ENCODE measurements at regions not wholly inside any gene's neighbourhood (a gene's known extent, or its start where the extent isn't known, plus 50 kb on each side); places are given as distances from the start of the nearest gene placed in this dataset.
"Not testable (repeated sequence)": the region's sequence is repeated elsewhere in the genome, so short reads cannot be mapped to it uniquely, and the experiment has no call there.

- no peak for TF ChIP-seq CTCF (IDR thresholded peaks at IDR 0.05; ENCODE audit: unreplicated experiment)
- Mint-ChIP-seq H3K27ac (no peak overlapping the region), H3K4me1 (no peaks in the 10 kb centered on the region), H3K36me3 (no peaks in the 10 kb centered on the region), H3K4me3 (no peak overlapping the region), H3K9me3 (no peaks in the 10 kb centered on the region), H3K27me3 (ENCODE audit: low read depth) (no peaks in the 10 kb centered on the region)
- DNase-seq (ENCODE audit: low spot score in 2 of 2, unreplicated experiment in 2 of 2) = no peak
Measured at GRCh38 chr14:48229091-48229490, 553.7 kb upstream of the MDGA2 start.

- no peaks in the 10 kb centered on the region for H3K27me3 Mint-ChIP-seq (ENCODE audit: low read depth)
- H3K4me3 Mint-ChIP-seq = no peak overlapping the region
- H3K36me3 Mint-ChIP-seq = no peaks in the 10 kb centered on the region
- no peak overlapping the region for H3K27ac Mint-ChIP-seq
- H3K4me1 Mint-ChIP-seq = no peaks in the 10 kb centered on the region
- peaks cover 2% of the 10 kb centered on the region for H3K9me3 Mint-ChIP-seq
- no peak for TF ChIP-seq CTCF (IDR thresholded peaks at IDR 0.05; ENCODE audit: unreplicated experiment)
- DNase-seq (ENCODE audit: low spot score in 2 of 2, unreplicated experiment in 2 of 2) = no peak
Measured at GRCh38 chr14:48193893-48194292, 518.5 kb upstream of the MDGA2 start.

- H3K36me3 Mint-ChIP-seq; H3K27ac Mint-ChIP-seq; DNase-seq (ENCODE audit: low spot score in 2 of 2, unreplicated experiment in 2 of 2); H3K27me3 Mint-ChIP-seq (ENCODE audit: low read depth); H3K4me3 Mint-ChIP-seq; H3K4me1 Mint-ChIP-seq: not testable (repeated sequence)
- peaks cover 13% of the 10 kb centered on the region for H3K9me3 Mint-ChIP-seq
Measured at GRCh38 chr14:48149624-48150023, 474.2 kb upstream of the MDGA2 start.

- Mint-ChIP-seq H3K27ac (no peak overlapping the region), H3K9me3 (no peaks in the 10 kb centered on the region), H3K4me1 (peaks cover 6% of the 10 kb centered on the region), H3K36me3 (no peaks in the 10 kb centered on the region), H3K4me3 (no peak overlapping the region), H3K27me3 (ENCODE audit: low read depth) (no peaks in the 10 kb centered on the region)
- TF ChIP-seq CTCF (IDR thresholded peaks at IDR 0.05; ENCODE audit: unreplicated experiment) = no peak
- no peak for DNase-seq (ENCODE audit: low spot score in 2 of 2, unreplicated experiment in 2 of 2)
Measured at GRCh38 chr14:48140804-48141203, 465.4 kb upstream of the MDGA2 start.

- H3K4me1 Mint-ChIP-seq = peaks cover 4% of the 10 kb centered on the region
- H3K27me3 Mint-ChIP-seq (ENCODE audit: low read depth) = no peaks in the 10 kb centered on the region
- H3K4me3 Mint-ChIP-seq = no peak overlapping the region
- no peak overlapping the region for H3K27ac Mint-ChIP-seq
- no peak for TF ChIP-seq CTCF (IDR thresholded peaks at IDR 0.05; ENCODE audit: unreplicated experiment)
- H3K9me3 Mint-ChIP-seq = peaks cover 4% of the 10 kb centered on the region
- DNase-seq (ENCODE audit: low spot score in 2 of 2, unreplicated experiment in 2 of 2) = no peak
- no peaks in the 10 kb centered on the region for H3K36me3 Mint-ChIP-seq
Measured at GRCh38 chr14:48129472-48129871, 454.1 kb upstream of the MDGA2 start.

- H3K4me3 Mint-ChIP-seq = no peak overlapping the region
- H3K4me1 Mint-ChIP-seq = peaks cover 4% of the 10 kb centered on the region
- TF ChIP-seq CTCF (IDR thresholded peaks at IDR 0.05; ENCODE audit: unreplicated experiment) = no peak
- peaks cover 4% of the 10 kb centered on the region for H3K9me3 Mint-ChIP-seq
- no peak for DNase-seq (ENCODE audit: low spot score in 2 of 2, unreplicated experiment in 2 of 2)
- no peaks in the 10 kb centered on the region for H3K27me3 Mint-ChIP-seq (ENCODE audit: low read depth)
- no peak overlapping the region for H3K27ac Mint-ChIP-seq
- H3K36me3 Mint-ChIP-seq = no peaks in the 10 kb centered on the region
Measured at GRCh38 chr14:48127674-48128073, 452.3 kb upstream of the MDGA2 start.
